CD4-positive, alpha-beta T cell (primary cell): ENCODE measurements at regions not wholly inside any gene's neighbourhood (a gene's known extent, or its start where the extent isn't known, plus 50 kb on each side); places are given as distances from the start of the nearest gene placed in this dataset.
"Not testable (repeated sequence)": the region's sequence is repeated elsewhere in the genome, so short reads cannot be mapped to it uniquely, and the experiment has no call there.

Experiments
- ATAC-seq: fragments of 200-7000 bp; cut with Tn5 transposase; one replicate; pipeline ENCODE4 v1.10.0; 2022; ENCODE audit warnings: mild to moderate bottlenecking; ENCODE audit not compliant: poor library complexity
- CTCF ChIA-PET: fragments of 350-600 bp; sonication (Branson Sonifier 250); formaldehyde crosslinking; loops from one replicate; lab custom pipeline; 2021; ENCODE audit warnings: antibody characterized with exemption, inconsistent platforms; lab: Charles Lee
- POLR2A ChIA-PET: fragments of 350-600 bp; sonication (Branson Sonifier 250); formaldehyde crosslinking; loops from one replicate; lab custom pipeline; 2021; ENCODE audit warnings: antibody characterized with exemption, inconsistent platforms; lab: Charles Lee
- DNase-seq, 14 experiments: peaks; one replicate each; pipeline ENCODE4 v3.0.0-alpha.2; 2013 to 2020; ENCODE audit warnings: mixed read lengths in 2 of 14
- H3K27ac ChIP-seq, 2 donors: one replicate each; pipeline versions ENCODE4 v1.5.1 to v1.7.0; 2013; ENCODE audit warnings: low read length in 2 of 2, low read depth in 1 of 2, mild to moderate bottlenecking in 1 of 2
- H3K27me3 ChIP-seq, 2 experiments: 1 replicate in 1 of 2; 2 replicates in 1 of 2; pipeline versions ENCODE4 v1.6.1 to v1.7.0; 2013; ENCODE audit warnings: low read length in 2 of 2, control low read depth in 1 of 2, mild to moderate bottlenecking in 1 of 2, moderate library complexity in 1 of 2; ENCODE audit not compliant: insufficient read depth in 2 of 2, control insufficient read depth in 1 of 2
- H3K36me3 ChIP-seq: one replicate; pipeline ENCODE4 v1.6.1; 2013; ENCODE audit warnings: low read length, control low read depth; ENCODE audit not compliant: insufficient read depth
- H3K4me1 ChIP-seq: one replicate; pipeline ENCODE4 v1.6.1; 2013; ENCODE audit warnings: low read length, control low read depth; ENCODE audit not compliant: insufficient read depth
- H3K4me3 ChIP-seq: one replicate; pipeline ENCODE4 v1.5.1; 2013; ENCODE audit warnings: mild to moderate bottlenecking, low read length, moderate library complexity
- H3K9me3 ChIP-seq, 2 experiments: 1 replicate in 1 of 2; 2 replicates in 1 of 2; pipeline versions ENCODE4 v1.6.1 to v1.7.0; 2013; ENCODE audit warnings: low read length in 2 of 2, mild to moderate bottlenecking in 2 of 2, control low read depth in 1 of 2, moderate library complexity in 1 of 2; ENCODE audit not compliant: control insufficient read depth in 1 of 2, insufficient read depth in 1 of 2
- H3K27ac Mint-ChIP-seq: one replicate; pipeline ENCODE4 v1.8.0; 2020; ENCODE audit warnings: mixed read lengths
- H3K27me3 Mint-ChIP-seq: one replicate; pipeline ENCODE4 v1.8.0; 2021; ENCODE audit warnings: mixed read lengths
- H3K36me3 Mint-ChIP-seq: one replicate; pipeline ENCODE4 v1.8.0; 2021; ENCODE audit warnings: low read depth, mixed read lengths
- H3K4me1 Mint-ChIP-seq: one replicate; pipeline ENCODE4 v1.8.0; 2021; ENCODE audit warnings: low read depth, mixed read lengths
- H3K4me3 Mint-ChIP-seq: one replicate; pipeline ENCODE4 v1.8.0; 2020; ENCODE audit warnings: mild to moderate bottlenecking, mixed read lengths
- H3K9me3 Mint-ChIP-seq: one replicate; pipeline ENCODE4 v1.8.0; 2020; ENCODE audit warnings: mixed read lengths
- intact Hi-C, 2 experiments: fragments of 100-400 bp; cut with DNase I in 1 of 2; cut with micrococcal nuclease in 1 of 2; formaldehyde crosslinking; loops; one replicate each; pipeline versions ENCODE4 v1.15.1 to v1.9.0; 2023 to 2025; cut with DNase I, micrococcal nuclease
- TF ChIP-seq, protein P1 (sequence below): fragments of 200-600 bp; IDR thresholded peaks from one replicate; pipeline ENCODE4 v1.8.0; 2022; ENCODE audit warnings: antibody characterized with exemption, mild to moderate bottlenecking

DNA sequence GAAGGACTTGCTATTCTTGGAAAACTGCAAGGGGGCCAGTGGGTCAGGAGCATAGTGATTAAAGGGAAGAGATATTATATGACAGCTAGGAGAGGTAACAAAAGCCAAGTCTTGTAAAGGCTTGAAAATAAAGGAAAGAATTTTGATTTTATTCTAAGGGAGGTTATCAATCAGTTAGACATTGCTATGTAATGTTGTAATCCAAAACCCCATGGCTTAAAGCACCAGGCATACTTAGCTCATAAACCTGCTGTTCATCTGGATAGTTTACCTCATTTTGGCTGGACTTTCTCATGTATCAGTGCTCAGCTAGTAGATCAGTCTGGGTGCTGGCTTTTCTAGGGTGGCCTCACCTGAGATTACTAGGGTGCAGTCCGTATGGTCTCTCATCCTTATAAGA lies 680.9 kb upstream of the LMO3 start:
- H3K36me3 Mint-ChIP-seq: no peaks in the 10 kb centered on the region
- CTCF ChIA-PET: no interaction called here
- H3K4me1 Mint-ChIP-seq: no peaks in the 10 kb centered on the region

DNA sequence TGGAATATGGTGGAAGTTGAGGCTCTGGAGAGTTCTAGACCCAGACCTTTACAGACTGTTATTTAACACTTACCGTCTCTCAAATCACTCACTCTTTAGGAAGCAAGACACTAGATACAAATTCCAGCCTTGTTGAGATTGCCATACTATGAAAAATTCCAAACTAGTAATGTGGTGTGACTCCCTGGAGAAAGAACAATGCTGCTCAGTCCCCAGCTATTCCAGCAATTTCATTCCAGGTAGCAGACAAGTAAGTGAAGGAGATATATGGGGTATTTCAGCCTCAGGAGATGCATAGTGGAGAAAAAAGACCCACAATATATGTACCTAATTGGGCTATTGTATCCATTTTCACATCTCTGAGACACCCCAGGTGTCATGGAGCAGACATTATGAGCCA lies 678.9 kb upstream of the LMO3 start:
- ChIA-PET CTCF (no interaction called here), POLR2A (no interaction called here)
- Histone ChIP-seq H3K4me1 (no peaks in the 10 kb centered on the region), H3K27ac (no peak overlapping the region), H3K4me3 (no peak overlapping the region), H3K27me3 (no peaks in the 10 kb centered on the region), H3K9me3 (peaks cover 0 to 6% of the 10 kb centered on the region in 2 experiments), H3K36me3 (no peaks in the 10 kb centered on the region)
- no peak for ATAC-seq
- H3K27me3 Mint-ChIP-seq: no peaks in the 10 kb centered on the region
- no peaks in the 10 kb centered on the region for H3K36me3 Mint-ChIP-seq
- no peak overlapping the region for H3K27ac Mint-ChIP-seq
- intact Hi-C loops: no loop called here
- no peak overlapping the region for H3K4me3 Mint-ChIP-seq
- no peaks in the 10 kb centered on the region for H3K4me1 Mint-ChIP-seq
- no peak for DNase-seq
- peaks cover 6% of the 10 kb centered on the region for H3K9me3 Mint-ChIP-seq
- TF ChIP-seq, protein P1, sequence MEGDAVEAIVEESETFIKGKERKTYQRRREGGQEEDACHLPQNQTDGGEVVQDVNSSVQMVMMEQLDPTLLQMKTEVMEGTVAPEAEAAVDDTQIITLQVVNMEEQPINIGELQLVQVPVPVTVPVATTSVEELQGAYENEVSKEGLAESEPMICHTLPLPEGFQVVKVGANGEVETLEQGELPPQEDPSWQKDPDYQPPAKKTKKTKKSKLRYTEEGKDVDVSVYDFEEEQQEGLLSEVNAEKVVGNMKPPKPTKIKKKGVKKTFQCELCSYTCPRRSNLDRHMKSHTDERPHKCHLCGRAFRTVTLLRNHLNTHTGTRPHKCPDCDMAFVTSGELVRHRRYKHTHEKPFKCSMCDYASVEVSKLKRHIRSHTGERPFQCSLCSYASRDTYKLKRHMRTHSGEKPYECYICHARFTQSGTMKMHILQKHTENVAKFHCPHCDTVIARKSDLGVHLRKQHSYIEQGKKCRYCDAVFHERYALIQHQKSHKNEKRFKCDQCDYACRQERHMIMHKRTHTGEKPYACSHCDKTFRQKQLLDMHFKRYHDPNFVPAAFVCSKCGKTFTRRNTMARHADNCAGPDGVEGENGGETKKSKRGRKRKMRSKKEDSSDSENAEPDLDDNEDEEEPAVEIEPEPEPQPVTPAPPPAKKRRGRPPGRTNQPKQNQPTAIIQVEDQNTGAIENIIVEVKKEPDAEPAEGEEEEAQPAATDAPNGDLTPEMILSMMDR: no peak

More for the DNA sequence above, 680.9 kb upstream of the LMO3 start:
- H3K9me3 ChIP-seq: peaks cover 0 to 3% of the 10 kb centered on the region in 2 experiments
- TF ChIP-seq, protein P1: no peak
- intact Hi-C loops: no loop called here
- Mint-ChIP-seq H3K27me3 (no peaks in the 10 kb centered on the region), H3K27ac (no peak overlapping the region), H3K9me3 (peaks cover 6% of the 10 kb centered on the region), H3K4me3 (no peak overlapping the region)
- no peak overlapping the region for H3K27ac ChIP-seq
- no peaks in the 10 kb centered on the region for H3K4me1 ChIP-seq
- ATAC-seq: no peak
- H3K27me3 ChIP-seq: no peaks in the 10 kb centered on the region
- DNase-seq: no peak
- no peak overlapping the region for H3K4me3 ChIP-seq
- POLR2A ChIA-PET: interaction anchor here (0.5 kb wide), 1 partner anchor 8 kb away, joined by 3 read pairs; no protein-coding TSS in a partner anchor
- H3K36me3 ChIP-seq: no peaks in the 10 kb centered on the region

DNA sequence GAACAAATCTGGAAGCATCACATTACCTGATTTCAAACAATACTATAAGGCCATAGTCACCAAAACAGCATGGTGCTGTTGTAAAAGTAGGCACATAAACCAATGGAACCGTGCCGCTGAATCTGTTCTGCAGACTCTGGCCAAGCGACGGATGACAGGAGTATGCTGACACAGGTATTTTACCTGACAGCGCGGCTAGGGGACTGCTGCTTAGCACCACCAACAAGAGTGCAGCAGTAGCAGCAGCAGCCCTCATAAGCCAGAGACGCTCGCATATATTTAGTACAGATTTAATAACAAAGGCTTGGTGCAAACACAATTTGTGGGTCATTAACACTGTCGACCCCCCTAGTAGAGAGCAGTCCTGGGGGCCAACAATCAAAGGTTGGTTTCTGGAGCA lies 677.6 kb upstream of the LMO3 start:
- Mint-ChIP-seq H3K9me3 (peaks cover 6% of the 10 kb centered on the region), H3K36me3 (no peaks in the 10 kb centered on the region), H3K4me3 (no peak overlapping the region), H3K27ac (no peak overlapping the region), H3K27me3 (no peaks in the 10 kb centered on the region), H3K4me1 (no peaks in the 10 kb centered on the region)
- H3K27me3 ChIP-seq: no peaks in the 10 kb centered on the region
- ATAC-seq: no peak
- no peak overlapping the region for H3K4me3 ChIP-seq
- no peak overlapping the region for H3K27ac ChIP-seq
- no peaks in the 10 kb centered on the region for H3K36me3 ChIP-seq
- intact Hi-C loops: no loop called here
- H3K9me3 ChIP-seq: peaks cover 0 to 6% of the 10 kb centered on the region in 2 experiments
- ChIA-PET CTCF (no interaction called here), POLR2A (no interaction called here)
- H3K4me1 ChIP-seq: no peaks in the 10 kb centered on the region
- DNase-seq: no peak
- TF ChIP-seq, protein P1: no peak

DNA sequence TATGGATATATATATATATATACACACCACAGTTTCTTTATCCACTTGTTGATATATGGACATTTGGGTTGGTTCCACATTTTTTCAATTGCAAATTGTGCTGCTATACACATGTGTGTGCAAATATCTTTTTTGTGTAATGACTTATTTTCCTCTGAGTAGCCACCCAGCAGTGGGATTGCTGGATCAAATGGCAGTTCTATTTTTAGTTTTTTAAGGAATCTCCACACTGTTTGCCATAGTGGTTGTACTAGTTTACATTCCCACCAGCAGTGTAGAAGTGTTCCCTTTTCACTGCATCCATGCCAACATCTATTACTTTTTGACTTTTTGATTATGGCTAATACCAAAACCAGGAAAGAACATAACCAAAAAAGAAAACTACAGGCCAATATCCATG lies 676.2 kb upstream of the LMO3 start:
- ATAC-seq, H3K36me3 ChIP-seq, H3K9me3 Mint-ChIP-seq, POLR2A ChIA-PET, H3K27ac ChIP-seq, H3K27ac Mint-ChIP-seq, H3K27me3 Mint-ChIP-seq, H3K36me3 Mint-ChIP-seq, H3K27me3 ChIP-seq, H3K4me1 ChIP-seq, intact Hi-C loops, CTCF ChIA-PET, H3K9me3 ChIP-seq, DNase-seq, H3K4me1 Mint-ChIP-seq, H3K4me3 Mint-ChIP-seq, H3K4me3 ChIP-seq: not testable (repeated sequence)
